Vagina (tissue), 2 donors: ENCODE measurements at regions not wholly inside any gene's neighbourhood (a gene's known extent, or its start where the extent isn't known, plus 50 kb on each side); places are given as distances from the start of the nearest gene placed in this dataset.

Experiments used
- DNase-seq, 2 donors: peaks; one replicate each; pipeline ENCODE4 v3.0.0-alpha.2; 2017; ENCODE audit errors: extremely low spot score in 2 of 2
- H3K27ac ChIP-seq: fragments of 200-600 bp; sonication (generic); one replicate; pipeline ENCODE4 v1.5.1; 2019
- H3K27me3 ChIP-seq: fragments of 200-600 bp; sonication (generic); one replicate; pipeline ENCODE4 v1.5.1; 2019
- H3K36me3 ChIP-seq, 2 donors: fragments of 200-600 bp; sonication (generic); one replicate each; pipeline ENCODE4 v1.5.1; 2017 to 2019
- H3K4me1 ChIP-seq: fragments of 200-600 bp; sonication (generic); one replicate; pipeline ENCODE4 v1.5.1; 2019
- H3K4me3 ChIP-seq, 2 donors: fragments of 200-600 bp; sonication (generic); 1 replicate in 1 of 2; 2 replicates in 1 of 2; pipeline ENCODE4 v1.5.1; 2016 to 2019
- H3K9me3 ChIP-seq: fragments of 200-600 bp; sonication (generic); one replicate; pipeline ENCODE4 v1.5.1; 2019
- POLR2A ChIP-seq, 2 donors: fragments of 450-650 bp; IDR thresholded peaks; one replicate each; pipeline ENCODE4 v1.6.1; 2017; ENCODE audit warnings: antibody characterized with exemption in 2 of 2, mild to moderate bottlenecking in 2 of 2, moderate library complexity in 2 of 2
- POLR2AphosphoS5 ChIP-seq, 2 donors: sonication (generic); formaldehyde crosslinking; IDR thresholded peaks; one replicate each; pipeline ENCODE4 v1.9.0; 2017; ENCODE audit warnings: antibody characterized with exemption in 2 of 2, mild to moderate bottlenecking in 2 of 2, low read depth in 1 of 2; ENCODE audit not compliant: insufficient read depth in 1 of 2
- intact Hi-C: fragments of 100-400 bp; cut with DNase I; formaldehyde crosslinking; loops from one replicate; pipeline ENCODE4 v1.15.1; 2023
- TF ChIP-seq, protein P1 (sequence below), 3 experiments: fragments of 450-650 bp in 2 of 3; fragments of 200-600 bp in 1 of 3; sonication (generic) in 1 of 3; IDR thresholded peaks; one replicate each; pipeline ENCODE4 v1.5.1; 2017 to 2019; ENCODE audit warnings: antibody characterized with exemption in 3 of 3, mild to moderate bottlenecking in 2 of 3, moderate library complexity in 2 of 3

DNA sequence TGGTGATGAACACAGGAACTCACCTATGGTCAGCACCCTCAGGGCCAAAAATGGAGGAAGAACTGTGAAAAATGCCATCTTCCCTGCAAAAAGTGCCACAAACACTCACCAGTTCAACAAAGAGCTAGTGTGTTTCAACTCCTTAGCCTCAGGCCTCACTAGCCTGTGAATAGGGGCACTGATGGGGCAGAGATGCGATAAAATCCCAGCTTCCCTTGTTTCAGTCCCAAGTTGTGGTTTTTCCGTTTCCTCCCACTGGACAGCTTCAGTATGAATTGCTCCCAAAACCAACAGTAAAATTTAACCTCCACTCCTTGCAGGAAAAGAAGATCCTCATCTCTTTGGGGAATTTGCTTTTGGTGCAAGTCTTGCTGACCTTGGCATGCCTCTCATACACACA is 117.4 kb upstream of the ADAMTS9 start:
- no peak overlapping the region for H3K27ac ChIP-seq
- no peaks in the 10 kb centered on the region for H3K4me1 ChIP-seq
- no peak overlapping the region for H3K4me3 ChIP-seq
- no peak for DNase-seq
- TF ChIP-seq POLR2AphosphoS5 (IDR thresholded peaks at IDR 0.05; ENCODE audit: insufficient read depth in 1 of 2, low read depth in 1 of 2) (no peak), POLR2A (IDR thresholded peaks at IDR 0.05) (no peak)
- TF ChIP-seq, protein P1, sequence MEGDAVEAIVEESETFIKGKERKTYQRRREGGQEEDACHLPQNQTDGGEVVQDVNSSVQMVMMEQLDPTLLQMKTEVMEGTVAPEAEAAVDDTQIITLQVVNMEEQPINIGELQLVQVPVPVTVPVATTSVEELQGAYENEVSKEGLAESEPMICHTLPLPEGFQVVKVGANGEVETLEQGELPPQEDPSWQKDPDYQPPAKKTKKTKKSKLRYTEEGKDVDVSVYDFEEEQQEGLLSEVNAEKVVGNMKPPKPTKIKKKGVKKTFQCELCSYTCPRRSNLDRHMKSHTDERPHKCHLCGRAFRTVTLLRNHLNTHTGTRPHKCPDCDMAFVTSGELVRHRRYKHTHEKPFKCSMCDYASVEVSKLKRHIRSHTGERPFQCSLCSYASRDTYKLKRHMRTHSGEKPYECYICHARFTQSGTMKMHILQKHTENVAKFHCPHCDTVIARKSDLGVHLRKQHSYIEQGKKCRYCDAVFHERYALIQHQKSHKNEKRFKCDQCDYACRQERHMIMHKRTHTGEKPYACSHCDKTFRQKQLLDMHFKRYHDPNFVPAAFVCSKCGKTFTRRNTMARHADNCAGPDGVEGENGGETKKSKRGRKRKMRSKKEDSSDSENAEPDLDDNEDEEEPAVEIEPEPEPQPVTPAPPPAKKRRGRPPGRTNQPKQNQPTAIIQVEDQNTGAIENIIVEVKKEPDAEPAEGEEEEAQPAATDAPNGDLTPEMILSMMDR (IDR thresholded peaks at IDR 0.05) = no peak
- H3K36me3 ChIP-seq = no peaks in the 10 kb centered on the region
- no peaks in the 10 kb centered on the region for H3K9me3 ChIP-seq
- intact Hi-C loops = no loop called here
- no peaks in the 10 kb centered on the region for H3K27me3 ChIP-seq

DNA sequence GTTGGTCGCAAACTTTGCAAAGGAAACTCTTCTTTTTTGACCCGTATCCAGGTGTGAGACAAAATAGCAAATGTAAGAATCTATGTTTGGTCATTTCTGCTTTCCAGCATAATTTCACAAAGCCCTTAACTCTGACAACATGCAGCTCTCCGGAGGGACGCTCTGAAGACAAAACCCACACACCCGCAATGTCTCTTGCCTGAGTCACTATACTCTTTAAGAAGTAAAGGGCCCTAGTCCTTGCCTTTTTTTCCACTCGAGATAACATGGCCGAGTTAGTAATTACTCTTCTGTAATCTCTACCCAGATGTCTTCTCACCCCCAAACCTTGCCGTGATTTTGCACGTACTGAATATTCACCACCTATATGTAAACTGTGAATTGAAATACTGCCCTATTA is 115.7 kb upstream of the ADAMTS9 start:
- TF ChIP-seq, protein P1 (IDR thresholded peaks at IDR 0.05) = no peak
- no peak for TF ChIP-seq POLR2AphosphoS5 (IDR thresholded peaks at IDR 0.05; ENCODE audit: insufficient read depth in 1 of 2, low read depth in 1 of 2)
- no peak for TF ChIP-seq POLR2A (IDR thresholded peaks at IDR 0.05)
- DNase-seq = no peak
- intact Hi-C loops = no loop called here
- H3K9me3 ChIP-seq = no peaks in the 10 kb centered on the region
- H3K4me3 ChIP-seq = no peak overlapping the region
- H3K36me3 ChIP-seq = no peaks in the 10 kb centered on the region
- H3K4me1 ChIP-seq = no peaks in the 10 kb centered on the region
- H3K27ac ChIP-seq = no peak overlapping the region
- H3K27me3 ChIP-seq = no peaks in the 10 kb centered on the region

DNA sequence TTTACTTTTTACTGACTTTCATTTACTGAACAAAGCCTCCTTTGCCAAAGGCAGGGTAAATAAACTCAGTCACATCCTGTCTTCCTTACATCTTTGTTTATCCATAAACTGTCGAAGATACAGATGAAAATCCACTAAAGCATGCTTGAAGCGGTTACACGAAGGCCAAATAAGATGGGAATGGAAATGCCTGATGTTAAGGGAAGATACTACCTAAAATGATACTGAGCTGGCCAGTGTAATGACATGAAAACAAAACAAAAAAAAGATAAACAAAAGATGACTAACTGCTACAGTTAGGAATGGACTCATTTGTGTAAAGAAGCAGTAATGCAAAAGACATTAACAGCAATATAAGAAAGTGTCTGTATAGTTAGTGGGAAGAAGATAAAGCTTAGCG is 114.7 kb upstream of the ADAMTS9 start:
- no peak overlapping the region for H3K27ac ChIP-seq
- H3K27me3 ChIP-seq = no peaks in the 10 kb centered on the region
- H3K36me3 ChIP-seq = no peaks in the 10 kb centered on the region
- no peaks in the 10 kb centered on the region for H3K4me1 ChIP-seq
- intact Hi-C loops = no loop called here
- no peak for TF ChIP-seq POLR2A (IDR thresholded peaks at IDR 0.05)
- TF ChIP-seq, protein P1 (IDR thresholded peaks at IDR 0.05) = no peak
- H3K4me3 ChIP-seq = no peak overlapping the region
- DNase-seq = no peak
- no peaks in the 10 kb centered on the region for H3K9me3 ChIP-seq

DNA sequence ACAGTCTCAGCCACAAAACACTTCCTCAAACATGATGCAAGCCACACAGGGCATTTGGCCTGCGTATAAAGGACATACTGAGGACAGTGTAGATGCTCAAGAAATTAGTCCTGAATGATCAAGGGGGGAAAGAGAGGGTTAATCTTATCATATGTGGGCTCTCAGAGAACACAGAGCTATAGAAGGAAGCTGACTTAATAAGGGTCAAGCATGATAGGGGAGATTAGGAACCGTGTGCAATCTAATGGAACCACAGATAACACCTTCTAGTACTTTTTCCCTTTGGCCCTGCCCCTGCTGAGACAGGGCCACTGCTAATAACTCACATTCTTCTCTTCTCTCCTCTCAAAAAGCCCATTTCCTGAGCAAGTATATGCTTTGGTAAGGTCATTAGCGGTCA is 114.1 kb upstream of the ADAMTS9 start:
- no peaks in the 10 kb centered on the region for H3K27me3 ChIP-seq
- TF ChIP-seq, protein P1 (IDR thresholded peaks at IDR 0.05) = no peak
- TF ChIP-seq POLR2A (IDR thresholded peaks at IDR 0.05) (no peak), POLR2AphosphoS5 (IDR thresholded peaks at IDR 0.05; ENCODE audit: insufficient read depth in 1 of 2, low read depth in 1 of 2) (no peak)
- H3K4me1 ChIP-seq = no peaks in the 10 kb centered on the region
- no peak for DNase-seq
- intact Hi-C loops = no loop called here
- H3K36me3 ChIP-seq = no peaks in the 10 kb centered on the region
- H3K4me3 ChIP-seq = no peak overlapping the region
- no peak overlapping the region for H3K27ac ChIP-seq
- H3K9me3 ChIP-seq = no peaks in the 10 kb centered on the region

GRCh38 chr3:64799606-64800005 is 111.8 kb upstream of the ADAMTS9 start:
- no peaks in the 10 kb centered on the region for H3K9me3 ChIP-seq
- intact Hi-C loops = no loop called here
- H3K4me3 ChIP-seq = no peak overlapping the region
- H3K4me1 ChIP-seq = no peaks in the 10 kb centered on the region
- H3K27ac ChIP-seq = no peak overlapping the region
- H3K27me3 ChIP-seq = no peaks in the 10 kb centered on the region
- TF ChIP-seq POLR2AphosphoS5 (IDR thresholded peaks at IDR 0.05; ENCODE audit: insufficient read depth in 1 of 2, low read depth in 1 of 2) (no peak), POLR2A (IDR thresholded peaks at IDR 0.05) (no peak)
- TF ChIP-seq, protein P1 (IDR thresholded peaks at IDR 0.05) = no peak
- DNase-seq = no peak
- no peaks in the 10 kb centered on the region for H3K36me3 ChIP-seq
